HG02970 (cell line): ENCODE measurements at regions not wholly inside any gene's neighbourhood (a gene's known extent, or its start where the extent isn't known, plus 50 kb on each side); places are given as distances from the start of the nearest gene placed in this dataset.
"Not testable (repeated sequence)": the region's sequence is repeated elsewhere in the genome, so short reads cannot be mapped to it uniquely, and the experiment has no call there.

Experiments
- ATAC-seq: cut with Tn5 transposase; IDR thresholded peaks from one replicate; pipeline ENCODE4 v1.9.1; 2021; ENCODE audit warnings: mild to moderate bottlenecking, moderate library complexity, moderate number of reproducible peaks; ENCODE audit not compliant: unreplicated experiment, low FRiP score

DNA sequence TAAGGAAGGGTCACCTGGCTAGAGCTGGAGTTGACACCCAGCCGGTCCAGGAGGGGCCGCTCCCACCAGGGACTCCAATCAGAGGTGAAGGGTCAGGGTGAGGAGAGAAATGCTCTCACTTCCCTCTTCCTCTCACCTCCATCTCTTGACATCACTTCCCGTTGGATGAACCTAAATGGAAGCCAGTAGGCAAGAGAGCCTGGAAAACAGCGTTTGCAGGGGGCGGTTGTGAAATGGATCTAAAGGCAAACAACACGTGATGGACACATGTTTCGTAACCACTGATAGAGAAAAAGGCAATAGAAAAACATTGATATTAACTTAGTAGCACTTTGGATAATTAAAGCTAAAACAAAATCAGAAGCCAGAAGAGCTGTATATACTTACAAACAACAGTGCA lies 105.6 kb upstream of the FOXA2 start:
- no peak for ATAC-seq

DNA sequence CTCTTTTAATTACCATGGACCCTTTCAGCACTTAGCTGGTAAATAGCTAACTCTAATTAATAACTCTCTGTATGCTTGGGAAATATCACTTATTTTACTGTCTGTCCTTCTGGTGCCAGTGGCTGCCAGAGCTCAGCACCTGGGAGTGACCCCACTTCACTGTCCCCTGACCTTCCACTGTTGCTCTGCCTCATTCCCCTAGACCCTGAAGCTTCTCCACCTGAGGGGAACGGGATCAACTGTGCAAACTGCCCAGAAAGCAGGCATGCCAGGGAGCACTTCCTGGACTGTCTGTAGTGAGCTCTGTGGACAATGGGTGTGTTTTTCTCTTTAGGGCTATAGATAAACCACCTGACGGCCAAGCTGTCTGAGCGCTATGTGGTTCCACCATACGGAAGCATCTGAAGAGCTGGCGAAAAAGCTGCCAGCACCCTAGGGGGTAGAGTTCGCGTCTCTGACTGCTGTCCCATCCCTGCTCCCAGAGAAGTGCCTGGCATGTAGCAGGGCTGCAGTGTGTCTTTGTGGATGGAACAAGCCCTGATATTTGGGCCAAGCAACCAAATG lies 106.3 kb upstream of the FOXA2 start:
- ATAC-seq: no peak

DNA sequence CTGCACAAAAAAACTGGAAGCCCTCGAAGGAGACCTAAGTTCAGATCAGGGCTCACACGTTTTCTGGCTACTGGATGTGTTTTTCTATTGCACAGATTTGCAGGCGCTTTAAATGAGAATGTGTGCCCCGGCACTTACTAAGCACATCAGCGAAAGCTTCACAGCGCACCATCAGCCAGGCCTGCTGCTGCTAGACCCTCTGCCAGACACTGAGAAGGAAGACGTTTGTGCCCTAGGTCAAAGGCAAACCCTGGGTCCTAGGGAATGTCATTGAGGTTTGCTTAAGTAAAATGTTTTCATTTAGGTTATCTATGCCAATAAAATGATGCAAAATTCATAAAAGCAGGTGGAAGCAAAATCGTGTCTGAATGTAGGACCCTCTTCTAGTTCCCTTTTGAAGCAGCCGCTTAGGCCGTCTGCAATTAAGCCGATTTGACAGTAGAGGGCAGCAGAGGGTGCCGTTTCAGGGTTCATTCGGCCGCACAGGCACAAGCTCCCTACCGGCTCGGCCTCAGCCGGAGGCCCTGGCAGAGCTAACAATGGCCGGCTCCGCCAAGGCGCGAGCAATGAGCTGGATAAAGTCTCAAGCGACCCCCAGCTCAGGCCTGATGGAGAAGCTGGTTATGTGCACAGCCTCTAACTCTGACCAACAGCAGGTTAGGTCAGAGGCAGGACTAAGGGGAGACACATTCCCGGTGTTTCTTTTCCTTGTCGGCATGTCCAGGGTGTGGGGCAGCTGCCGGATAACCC lies 107.2 kb upstream of the FOXA2 start:
- peak; percentile 63 for ATAC-seq

DNA sequence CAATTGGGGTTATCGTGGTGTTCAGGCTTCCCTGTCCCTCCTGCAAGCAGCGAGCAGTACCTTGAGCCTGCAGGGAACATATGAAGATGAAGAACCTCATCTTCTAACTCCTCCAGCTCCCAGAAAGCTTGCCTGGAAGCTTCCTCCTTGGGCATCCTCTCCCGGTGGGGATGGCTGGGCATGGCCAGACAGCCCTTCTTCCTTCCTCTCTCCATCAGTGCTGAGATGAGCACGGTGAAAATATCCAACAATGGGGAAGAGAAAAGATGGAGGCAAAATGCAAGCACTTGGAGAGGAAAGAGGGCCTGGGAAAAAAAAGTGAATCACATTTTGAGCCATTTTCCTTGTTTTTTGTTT lies 107.7 kb upstream of the FOXA2 start:
- no peak for ATAC-seq

DNA sequence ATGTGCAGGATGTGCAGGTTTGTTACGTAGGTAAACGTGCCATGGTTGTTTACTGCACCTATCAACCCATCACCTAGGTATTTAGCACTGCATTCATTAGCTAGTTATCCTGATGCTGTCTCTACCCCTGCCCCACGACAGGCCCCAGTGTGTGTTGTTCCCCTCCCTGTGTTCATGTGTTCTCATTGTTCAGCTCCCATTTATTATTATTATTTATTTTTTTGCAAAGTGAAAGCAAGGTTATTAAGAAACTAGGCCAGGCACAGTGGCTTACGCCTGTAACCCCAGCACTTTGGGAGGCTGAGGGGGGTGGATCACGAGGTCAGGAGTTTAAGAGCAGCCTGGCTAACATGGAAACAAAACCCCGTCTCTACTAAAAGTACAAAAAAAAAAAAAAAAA lies 108.2 kb upstream of the FOXA2 start:
- ATAC-seq: not testable (repeated sequence)

DNA sequence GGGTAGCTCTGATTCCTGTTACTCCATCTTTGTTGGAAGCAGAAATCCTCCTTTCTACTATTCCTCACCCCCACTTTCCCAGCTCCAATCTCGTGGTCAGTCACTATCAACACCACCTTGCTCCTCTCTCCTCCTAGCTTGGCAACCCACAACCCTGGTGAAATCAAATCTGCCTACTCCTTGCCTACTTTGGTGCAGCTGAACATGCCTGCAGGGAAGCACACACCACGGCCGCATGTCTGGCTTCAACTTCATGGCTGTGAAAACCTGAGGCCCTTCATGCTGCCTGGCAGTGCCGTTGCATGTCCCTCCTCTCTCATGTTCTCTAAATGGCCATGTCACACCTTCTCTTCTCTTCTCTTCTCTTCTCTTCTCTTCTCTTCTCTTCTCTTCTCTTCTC lies 112.4 kb upstream of the FOXA2 start:
- no peak for ATAC-seq

DNA sequence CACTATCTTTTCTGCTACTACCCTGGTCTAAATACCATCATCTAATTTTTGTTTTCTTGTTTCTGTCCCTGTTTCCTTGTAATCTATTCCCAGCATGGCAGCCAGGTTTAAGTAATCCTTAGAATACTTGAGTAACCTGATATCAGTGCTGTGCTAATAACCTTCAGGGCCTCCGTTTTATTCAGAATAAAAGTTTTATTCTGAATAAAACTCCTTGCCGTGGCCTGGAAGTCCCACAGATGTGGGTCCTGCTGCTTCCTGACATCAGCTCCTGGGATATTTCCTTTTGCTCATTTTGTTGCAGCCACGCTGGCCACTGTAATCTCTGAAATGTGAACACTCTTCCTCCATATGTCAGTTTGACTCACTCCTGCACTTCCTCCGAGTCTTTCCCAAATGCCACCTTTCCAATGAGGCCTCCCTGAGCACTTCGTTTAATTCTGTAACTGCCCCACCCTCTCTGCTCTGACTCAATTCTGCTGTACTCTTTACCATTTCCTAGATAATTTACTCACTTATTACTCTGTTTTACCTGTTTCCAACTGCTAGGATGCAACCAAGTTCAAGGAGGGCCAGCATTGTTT lies 114.0 kb upstream of the FOXA2 start:
- ATAC-seq: no peak

DNA sequence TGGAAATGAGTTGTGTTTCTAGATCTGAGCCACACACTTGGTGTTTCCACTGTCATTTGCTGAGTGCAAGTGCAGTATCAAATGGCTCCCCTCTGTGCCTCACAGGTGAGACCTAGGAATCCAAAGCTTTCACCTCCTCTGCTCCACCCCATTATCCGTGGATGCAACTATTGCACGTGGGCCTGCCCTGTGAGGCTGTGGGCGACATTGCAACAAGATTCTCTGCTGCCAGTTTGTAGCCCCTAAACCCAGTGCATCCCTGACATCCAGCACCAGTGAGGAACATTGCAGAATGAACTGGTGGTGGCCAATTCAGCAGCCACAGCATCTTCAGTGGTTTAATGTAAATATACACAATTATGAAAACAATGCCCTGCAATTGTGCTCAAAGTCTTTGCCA lies 115.0 kb upstream of the FOXA2 start:
- ATAC-seq: no peak

DNA sequence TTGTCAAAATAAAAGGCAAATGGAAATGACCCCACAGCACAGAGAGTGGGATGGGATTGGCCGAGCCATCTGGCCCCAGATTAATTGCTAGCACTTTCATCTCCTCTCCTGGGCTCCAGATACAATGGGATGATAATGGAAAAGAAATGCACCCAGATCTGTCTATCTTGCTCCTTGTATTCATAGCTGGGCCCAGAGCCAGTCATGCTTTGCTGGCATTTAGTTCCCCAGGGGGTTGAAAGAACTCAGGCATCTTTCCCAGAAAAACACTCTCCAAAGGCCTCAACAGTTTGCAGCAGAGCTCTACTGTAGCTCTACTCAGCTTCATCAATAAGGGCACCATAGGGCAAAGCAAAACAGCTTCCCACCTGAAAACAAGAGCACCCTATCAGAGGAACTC lies 116.0 kb upstream of the FOXA2 start:
- ATAC-seq: no peak

DNA sequence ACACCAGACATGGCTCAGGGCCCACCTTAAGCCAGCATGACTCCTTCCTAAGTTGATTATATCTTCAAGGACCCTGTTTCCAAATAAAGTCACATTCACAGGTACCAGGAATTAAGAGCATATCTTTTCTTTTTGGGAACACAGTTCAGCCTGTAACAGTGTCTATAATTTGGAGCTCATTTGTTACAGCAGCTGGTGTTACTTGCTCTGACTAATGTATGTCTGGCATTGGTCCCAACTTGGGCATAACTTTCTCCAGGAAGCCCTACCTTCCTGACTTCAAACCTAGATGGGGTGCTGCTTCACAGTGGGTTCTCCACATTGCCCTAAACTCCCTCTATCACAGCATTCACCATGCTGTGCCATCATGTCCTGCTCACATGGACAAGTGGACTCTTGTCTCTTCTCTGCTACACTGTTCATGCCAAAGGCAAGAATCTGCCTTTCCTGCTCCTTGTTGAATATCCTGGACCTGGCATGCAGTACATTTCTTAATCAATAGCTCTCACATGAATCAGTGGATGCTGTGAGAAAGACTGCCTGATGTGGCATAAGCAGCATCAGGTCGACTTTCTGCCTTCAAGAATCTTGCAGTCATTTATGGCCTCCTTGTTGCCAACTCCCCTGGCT lies 117.4 kb upstream of the FOXA2 start:
- ATAC-seq: no peak

DNA sequence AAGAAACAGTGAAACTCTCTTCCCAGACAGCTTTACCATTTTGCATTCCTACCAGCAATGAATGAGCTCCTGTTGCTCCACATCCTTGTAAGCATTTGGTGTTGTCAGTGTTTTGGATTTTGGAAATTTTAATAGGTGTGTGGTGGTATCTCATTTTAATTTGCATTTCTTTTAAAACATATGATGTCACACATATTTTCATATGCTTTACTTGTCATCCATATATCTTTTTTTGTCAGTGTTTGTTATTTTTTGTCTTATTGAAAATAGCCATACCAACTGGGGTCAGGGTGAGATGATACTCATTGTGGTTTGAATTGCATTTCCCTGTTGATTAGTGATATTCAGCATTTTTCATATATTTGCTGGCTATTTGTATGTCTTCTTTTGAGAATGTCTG lies 119.5 kb upstream of the FOXA2 start:
- ATAC-seq: no peak

DNA sequence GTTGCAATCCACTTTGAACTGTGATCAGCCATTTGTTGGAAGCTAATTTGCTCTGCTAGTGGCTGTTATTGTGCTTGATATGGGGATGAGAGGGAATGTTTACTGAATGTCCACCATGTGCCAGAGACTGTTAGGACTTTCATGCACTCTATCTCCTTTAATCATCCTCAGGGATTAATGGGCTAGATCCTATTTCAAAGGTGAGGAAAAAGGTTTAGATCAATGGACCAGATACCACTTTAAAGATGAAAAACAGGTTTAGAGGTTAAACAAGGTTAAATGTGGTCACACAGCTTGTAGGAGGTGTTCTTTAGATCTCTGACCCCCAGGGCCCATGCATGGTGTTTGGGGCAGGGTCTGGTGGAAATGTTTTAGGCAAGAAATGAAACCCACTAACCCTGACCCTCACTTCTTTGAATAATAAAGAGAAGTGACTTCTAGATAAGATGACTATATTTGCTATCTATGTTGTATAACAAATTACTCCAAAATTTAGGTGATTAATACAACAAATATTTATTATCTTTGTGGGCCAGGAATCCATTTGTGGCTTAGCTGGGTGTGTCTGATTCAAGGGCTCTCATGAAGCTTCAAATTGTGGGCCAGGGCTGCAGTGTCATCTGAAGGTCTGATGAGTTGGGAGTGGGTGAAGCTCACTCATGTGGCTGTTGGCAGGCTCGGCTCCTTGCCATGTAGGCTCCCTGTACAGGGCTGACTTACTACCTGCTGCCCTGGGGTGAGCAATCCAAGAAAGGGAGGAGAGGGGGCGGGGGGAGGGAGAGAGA lies 127.8 kb upstream of the FOXA2 start:
- no peak for ATAC-seq

DNA sequence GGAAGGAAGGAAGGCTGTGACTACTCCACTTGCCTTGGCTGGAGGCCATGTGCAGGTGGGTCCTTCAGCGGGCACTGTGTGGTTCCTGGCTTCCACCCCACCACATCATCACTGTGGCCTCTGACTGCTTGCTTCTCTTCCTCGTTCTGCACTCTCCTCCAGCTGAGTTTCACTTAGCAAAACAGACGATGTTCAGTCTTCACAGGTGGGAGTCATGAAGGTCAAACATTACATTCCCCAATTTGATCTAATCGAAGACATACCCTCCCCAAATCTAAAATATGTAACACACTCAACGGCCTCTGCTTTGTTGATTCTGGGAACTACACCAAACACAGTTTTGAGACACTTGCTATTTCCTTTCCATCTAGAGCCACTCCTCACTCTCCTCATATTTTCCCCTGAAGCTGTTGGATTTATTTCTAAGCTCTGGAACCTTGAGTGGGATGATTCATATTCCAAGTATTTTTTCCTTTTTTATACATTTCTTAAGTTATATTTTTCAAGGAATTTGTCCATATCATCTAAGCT lies 132.5 kb upstream of the FOXA2 start:
- no peak for ATAC-seq

DNA sequence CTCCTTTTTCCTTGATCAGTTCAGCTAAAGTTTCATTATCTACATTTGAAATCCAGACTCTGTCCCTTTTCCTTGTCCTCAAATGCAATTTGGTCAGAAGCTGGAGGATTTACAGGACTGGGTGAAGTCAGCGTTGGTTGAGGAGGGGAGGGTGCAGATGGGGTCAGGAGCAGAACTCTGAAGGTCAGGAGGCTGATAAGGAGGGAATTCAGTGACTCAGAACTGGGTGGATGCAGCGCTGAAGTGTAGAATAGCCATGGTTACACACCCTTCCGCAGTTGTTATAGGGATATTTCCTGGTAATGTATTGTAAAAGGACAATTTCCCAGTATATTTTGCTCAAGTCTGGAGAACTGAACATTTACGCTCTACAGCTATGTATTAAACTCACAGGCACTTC lies 133.1 kb upstream of the FOXA2 start:
- ATAC-seq: no peak

DNA sequence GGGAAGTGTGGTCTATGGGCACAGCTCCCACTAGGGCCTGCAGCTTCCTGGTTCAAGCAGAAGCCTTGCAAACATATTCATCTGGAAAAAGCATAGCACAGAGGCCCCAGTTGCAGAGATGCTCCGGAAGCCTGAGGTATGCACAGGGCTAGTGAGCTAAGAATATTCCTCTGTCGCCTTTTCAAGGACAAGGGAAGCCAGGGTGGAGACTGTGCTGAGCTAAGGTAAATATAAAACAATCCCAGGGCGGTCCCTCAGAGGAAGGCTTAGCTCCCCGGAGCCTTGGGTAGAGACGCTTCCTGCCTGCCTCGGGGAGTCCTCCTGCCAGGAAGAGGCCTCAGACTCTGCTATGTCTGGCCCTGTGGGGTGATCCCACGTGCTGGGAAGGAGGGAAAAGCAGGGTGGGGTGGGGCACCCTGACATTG lies 134.8 kb upstream of the FOXA2 start:
- ATAC-seq: no peak

DNA sequence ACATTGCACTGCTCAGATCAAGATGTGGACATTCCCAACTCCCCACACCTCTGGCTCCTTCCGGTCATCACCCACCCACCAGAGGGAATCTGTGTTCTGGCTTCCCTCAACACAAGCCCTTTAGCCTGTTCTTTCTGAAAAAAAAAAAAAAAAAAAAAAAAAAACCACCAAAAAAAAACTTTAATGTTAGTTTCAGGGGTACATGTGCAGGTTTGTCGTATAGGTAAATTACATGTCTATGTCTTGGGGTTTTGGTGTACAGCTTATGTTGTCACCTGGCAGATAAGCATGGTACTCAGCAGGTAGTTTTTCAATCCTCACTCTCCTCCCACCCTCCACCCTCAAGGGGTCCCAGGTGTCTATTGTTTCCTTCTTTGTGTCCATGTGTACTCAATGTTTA lies 135.8 kb upstream of the FOXA2 start:
- no peak for ATAC-seq

DNA sequence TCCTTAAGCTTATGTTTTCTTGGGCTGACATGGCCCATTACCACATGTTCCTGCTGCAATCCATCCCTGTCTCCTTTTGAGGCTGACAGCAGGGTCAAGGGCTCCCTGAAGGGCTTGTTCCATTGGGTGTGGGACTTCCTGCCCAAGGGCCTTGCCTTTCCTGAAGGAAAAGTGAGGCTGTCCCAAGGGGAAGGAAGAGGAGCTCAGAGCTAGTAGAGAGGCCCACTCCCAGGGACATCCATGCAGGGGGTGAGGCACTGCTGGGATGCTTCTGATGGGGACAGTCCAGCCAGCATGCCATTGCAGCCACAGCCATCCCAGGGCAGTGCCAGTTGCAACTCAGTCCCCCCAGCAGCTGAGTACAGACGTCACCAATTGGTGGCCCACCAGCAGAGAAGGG lies 138.4 kb upstream of the FOXA2 start:
- no peak for ATAC-seq

DNA sequence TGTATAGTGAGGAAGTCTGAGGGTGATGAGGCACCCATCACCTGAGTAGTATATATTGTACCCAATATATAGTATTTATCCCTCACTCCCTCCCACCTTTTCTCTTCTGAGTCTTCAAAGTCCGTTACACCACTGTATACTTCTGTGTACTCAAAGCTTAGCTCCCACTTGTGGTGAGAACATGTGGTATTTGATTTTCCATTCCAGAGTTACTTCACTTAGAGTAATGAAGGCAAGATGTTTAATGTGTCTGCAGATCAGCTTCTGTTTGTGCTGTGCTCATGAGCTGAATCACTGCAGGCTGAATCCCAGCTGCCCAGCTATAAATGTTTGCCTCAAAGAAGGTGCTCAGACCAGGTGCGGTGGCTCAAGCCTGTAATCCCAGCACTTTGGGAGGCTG lies 139.3 kb upstream of the FOXA2 start:
- no peak for ATAC-seq

DNA sequence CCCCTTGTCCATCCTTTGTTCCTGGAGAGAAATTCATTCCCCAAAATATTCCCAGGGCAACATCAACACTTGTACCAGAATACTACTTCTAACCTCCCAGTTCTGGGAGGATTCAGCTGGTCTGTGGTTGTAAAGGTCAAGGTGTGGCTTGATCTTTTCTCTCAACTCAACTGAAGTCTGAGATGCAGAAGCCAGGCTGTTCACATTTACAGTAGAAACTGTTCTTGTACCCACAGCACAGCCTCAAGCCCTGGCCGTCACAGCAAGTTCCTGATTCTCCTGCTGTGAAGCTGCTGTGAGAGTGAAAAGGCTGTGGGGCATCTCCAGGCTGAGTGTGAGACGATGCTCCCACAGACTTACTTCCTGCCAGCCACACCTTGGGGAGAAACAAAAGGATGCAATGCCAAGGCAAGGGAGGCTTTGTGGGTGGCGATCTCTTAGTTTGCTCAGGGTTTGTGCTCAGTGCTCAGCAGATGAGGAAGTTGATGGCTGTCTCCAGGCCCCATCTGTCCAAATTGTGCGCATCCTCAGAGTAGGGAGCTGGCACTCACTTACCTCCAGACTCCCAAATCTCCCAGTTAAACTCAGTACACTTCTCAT lies 143.9 kb upstream of the FOXA2 start:
- ATAC-seq: no peak

DNA sequence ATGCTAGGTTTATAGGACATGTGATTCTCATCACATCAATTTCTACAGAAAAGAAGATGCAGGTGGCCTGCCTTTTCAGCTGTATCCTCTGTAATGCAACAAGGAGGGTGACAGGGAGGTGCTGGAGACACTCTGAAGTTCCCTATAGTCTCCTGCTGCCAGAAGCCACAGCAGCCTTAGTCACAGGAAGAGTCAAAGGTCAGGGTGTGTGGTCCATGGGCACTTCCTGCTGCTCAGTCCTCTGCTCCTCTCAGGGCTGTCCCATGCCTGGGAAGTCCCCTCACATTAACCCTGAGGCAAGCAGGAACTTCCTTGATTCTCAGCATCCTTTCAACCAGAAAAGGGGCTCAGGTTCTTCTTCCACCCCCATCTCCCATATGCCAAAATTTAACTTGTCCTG lies 144.8 kb upstream of the FOXA2 start:
- ATAC-seq: no peak
